Mesendoderm (in vitro differentiated cells): ENCODE measurements at regions not wholly inside any gene's neighbourhood (a gene's known extent, or its start where the extent isn't known, plus 50 kb on each side); places are given as distances from the start of the nearest gene placed in this dataset.
"Not testable (repeated sequence)": the region's sequence is repeated elsewhere in the genome, so short reads cannot be mapped to it uniquely, and the experiment has no call there.

Source experiments
- DNase-seq: peaks from one replicate; pipeline ENCODE4 v3.0.0; 2013
- H2AK5ac ChIP-seq: 2 replicates; pipeline ENCODE4 v1.6.1; 2013; ENCODE audit warnings: low read length, inconsistent platforms
- H2BK120ac ChIP-seq: 2 replicates; pipeline ENCODE4 v1.6.1; 2013; ENCODE audit warnings: low read depth, mild to moderate bottlenecking, low read length, moderate library complexity, mixed read lengths
- H2BK15ac ChIP-seq: replicated peaks from 2 replicates; pipeline ENCODE4 v1.6.1; 2013; ENCODE audit warnings: low read depth, mild to moderate bottlenecking, moderate library complexity
- H2BK5ac ChIP-seq: 2 replicates; pipeline ENCODE4 v1.6.1; 2013; ENCODE audit warnings: low read length, inconsistent platforms
- H3K18ac ChIP-seq: 2 replicates; pipeline ENCODE4 v1.6.1; 2013; ENCODE audit warnings: mild to moderate bottlenecking, low read length, mixed read lengths
- H3K23ac ChIP-seq: one replicate; pipeline ENCODE4 v1.6.1; 2013; ENCODE audit warnings: low read length
- H3K27ac ChIP-seq: 2 replicates; pipeline ENCODE4 v1.5.1; 2013; ENCODE audit warnings: low read depth, mild to moderate bottlenecking, inconsistent platforms, low read length, moderate library complexity
- H3K27me3 ChIP-seq: 2 replicates; pipeline ENCODE4 v1.6.1; 2013; ENCODE audit warnings: low read length, control low read depth, mild to moderate bottlenecking, inconsistent platforms; ENCODE audit not compliant: insufficient read depth, poor library complexity
- H3K36me3 ChIP-seq: 2 replicates; pipeline ENCODE4 v1.6.1; 2013; ENCODE audit warnings: low read length, inconsistent platforms; ENCODE audit not compliant: control insufficient read depth, insufficient read depth
- H3K4ac ChIP-seq: one replicate; pipeline ENCODE4 v1.6.1; 2013; ENCODE audit warnings: low read depth, mild to moderate bottlenecking, low read length, moderate library complexity
- H3K4me1 ChIP-seq: 2 replicates; pipeline ENCODE4 v1.6.1; 2013; ENCODE audit warnings: low read depth, low read length, inconsistent platforms; ENCODE audit not compliant: control insufficient read depth
- H3K4me2 ChIP-seq: 2 replicates; pipeline ENCODE4 v1.6.1; 2013; ENCODE audit warnings: low read length
- H3K4me3 ChIP-seq: 2 replicates; pipeline ENCODE4 v1.5.1; 2013; ENCODE audit warnings: mild to moderate bottlenecking, low read length
- H3K56ac ChIP-seq: one replicate; pipeline ENCODE4 v1.6.1; 2013; ENCODE audit warnings: low read length
- H3K79me1 ChIP-seq: 2 replicates; pipeline ENCODE4 v1.6.1; 2013; ENCODE audit warnings: low read length, inconsistent platforms
- H3K79me2 ChIP-seq: 2 replicates; pipeline ENCODE4 v1.6.1; 2013; ENCODE audit warnings: mild to moderate bottlenecking, low read length; ENCODE audit not compliant: control insufficient read depth, insufficient read depth
- H3K9ac ChIP-seq: 2 replicates; pipeline ENCODE4 v1.6.1; 2013; ENCODE audit warnings: low read length, inconsistent platforms
- H4K5ac ChIP-seq: one replicate; pipeline ENCODE4 v1.6.1; 2013; ENCODE audit warnings: low read length
- H4K8ac ChIP-seq: one replicate; pipeline ENCODE4 v1.6.1; 2013; ENCODE audit warnings: low read depth, mild to moderate bottlenecking, control low read depth, low read length, moderate library complexity
- WGBS: extraction: QIAGEN DNeasy Blood & Tissue Kit; methylation state at CpG from one replicate; pipeline ENCODE4 v1.1.7; 2013; ENCODE audit warnings: low lambda C conversion rate, missing lambda C conversion rate; ENCODE audit not compliant: insufficient coverage; ENCODE audit errors: extremely low coverage; 5-methylcytosine and 5-hydroxymethylcytosine counted together

- no peak overlapping the region for H2AK5ac ChIP-seq
- DNase-seq, result no peak
- peak overlapping the region; percentile 74 for H2BK15ac ChIP-seq
- H3K4me1 ChIP-seq, result no peaks in the 10 kb centered on the region
- no CpG with 5 or more reads among the region's 6 CpGs for WGBS
- H3K27me3 ChIP-seq, result no peaks in the 10 kb centered on the region
- no peaks in the 10 kb centered on the region for H3K79me2 ChIP-seq
- H3K4me2 ChIP-seq, result no peak overlapping the region
- H3K56ac ChIP-seq, result no peak overlapping the region
- H3K79me1 ChIP-seq, result no peaks in the 10 kb centered on the region
- no peak overlapping the region for H2BK5ac ChIP-seq
- H3K27ac ChIP-seq, result no peak overlapping the region
- H2BK120ac ChIP-seq, result no peak overlapping the region
- H3K23ac ChIP-seq, result no peak overlapping the region
- H3K18ac ChIP-seq, result no peak overlapping the region
- no peak overlapping the region for H4K5ac ChIP-seq
- H4K8ac ChIP-seq, result no peak overlapping the region
- H3K4ac ChIP-seq, result no peak overlapping the region
- no peak overlapping the region for H3K9ac ChIP-seq
- no peak overlapping the region for H3K4me3 ChIP-seq
- no peaks in the 10 kb centered on the region for H3K36me3 ChIP-seq
These were observed 75.1 kb upstream of the GNG12 start for GRCh38 chr1:67908250-67908936.

- H3K56ac ChIP-seq, H3K79me1 ChIP-seq, H3K4me2 ChIP-seq, H2AK5ac ChIP-seq, H4K5ac ChIP-seq, H3K4me3 ChIP-seq, H2BK15ac ChIP-seq, H3K27ac ChIP-seq, H3K4ac ChIP-seq, H3K4me1 ChIP-seq, H2BK5ac ChIP-seq, H3K79me2 ChIP-seq, H3K9ac ChIP-seq, H3K18ac ChIP-seq, H2BK120ac ChIP-seq, H4K8ac ChIP-seq, H3K23ac ChIP-seq, H3K36me3 ChIP-seq, H3K27me3 ChIP-seq: not testable (repeated sequence)
- no CpG with 5 or more reads among the region's 4 CpGs for WGBS
- DNase-seq, result peak; percentile 75
These were observed 74.2 kb upstream of the GNG12 start for GRCh38 chr1:67907467-67907866.

- not testable (repeated sequence) for H3K79me1 ChIP-seq, H3K4me3 ChIP-seq, H3K79me2 ChIP-seq, H2BK120ac ChIP-seq, H4K8ac ChIP-seq, H3K4me2 ChIP-seq, H2AK5ac ChIP-seq, H3K4me1 ChIP-seq, H3K4ac ChIP-seq, H3K36me3 ChIP-seq, H3K27me3 ChIP-seq, H2BK5ac ChIP-seq, DNase-seq, H3K9ac ChIP-seq, H3K18ac ChIP-seq, H3K56ac ChIP-seq, H2BK15ac ChIP-seq, H4K5ac ChIP-seq, H3K27ac ChIP-seq, H3K23ac ChIP-seq
- no CpG with 5 or more reads among the region's 2 CpGs for WGBS
These were observed 72.7 kb upstream of the GNG12 start for GRCh38 chr1:67906015-67906414.

GRCh38 chr1:67902546-67903223 is 69.4 kb upstream of the GNG12 start:
- not testable (repeated sequence) for H2BK15ac ChIP-seq, H2AK5ac ChIP-seq, H2BK120ac ChIP-seq, H3K4me2 ChIP-seq, H3K79me2 ChIP-seq, H3K9ac ChIP-seq, H3K4me1 ChIP-seq, H3K27ac ChIP-seq, H3K27me3 ChIP-seq, H3K23ac ChIP-seq, H2BK5ac ChIP-seq, H3K56ac ChIP-seq, DNase-seq, H3K4me3 ChIP-seq, H3K4ac ChIP-seq, H3K18ac ChIP-seq, H4K5ac ChIP-seq, H3K79me1 ChIP-seq, H3K36me3 ChIP-seq, H4K8ac ChIP-seq
- WGBS, result no CpG with 5 or more reads among the region's 6 CpGs

- no CpG with 5 or more reads among the region's 4 CpGs for WGBS
- no peak overlapping the region for H3K9ac ChIP-seq
- no peak overlapping the region for H2BK15ac ChIP-seq
- H3K18ac ChIP-seq, result no peak overlapping the region
- H3K23ac ChIP-seq, result no peak overlapping the region
- H2BK120ac ChIP-seq, result no peak overlapping the region
- H3K79me2 ChIP-seq, result no peaks in the 10 kb centered on the region
- H4K8ac ChIP-seq, result no peak overlapping the region
- no peaks in the 10 kb centered on the region for H3K4me1 ChIP-seq
- no peaks in the 10 kb centered on the region for H3K79me1 ChIP-seq
- no peak overlapping the region for H3K4me2 ChIP-seq
- H3K4ac ChIP-seq, result no peak overlapping the region
- no peaks in the 10 kb centered on the region for H3K27me3 ChIP-seq
- no peak overlapping the region for H4K5ac ChIP-seq
- H3K4me3 ChIP-seq, result no peak overlapping the region
- no peak overlapping the region for H3K27ac ChIP-seq
- H2AK5ac ChIP-seq, result no peak overlapping the region
- H3K36me3 ChIP-seq, result no peaks in the 10 kb centered on the region
- H2BK5ac ChIP-seq, result no peak overlapping the region
- no peak overlapping the region for H3K56ac ChIP-seq
- peak; percentile 65 for DNase-seq
These were observed 64.9 kb upstream of the GNG12 start for GRCh38 chr1:67898033-67898726.
